Stimulated activated effector memory CD8-positive, alpha-beta T cell treated with anti-CD3 and anti-CD28 coated beads, Interleukin-12 subunit alpha, Interleukin-12 subunit beta, amount 100 ng/mL, for 72 hours (primary cell): ENCODE measurements at regions not wholly inside any gene's neighbourhood (a gene's known extent, or its start where the extent isn't known, plus 50 kb on each side); places are given as distances from the start of the nearest gene placed in this dataset.

Experiments used
- ATAC-seq: fragments of 150-1000 bp; cut with Tn5 transposase; 2 replicates; pipeline ENCODE4 v1.10.0; 2021
- DNase-seq, 2 donors: peaks; one replicate each; pipeline ENCODE4 v3.0.0; 2021 to 2022; ENCODE audit warnings: low spot score in 2 of 2
- H3K27ac Mint-ChIP-seq: one replicate; pipeline ENCODE4 v1.8.0; 2022; ENCODE audit warnings: mild to moderate bottlenecking, mixed read lengths
- H3K36me3 Mint-ChIP-seq: one replicate; pipeline ENCODE4 v1.8.0; 2022; ENCODE audit warnings: mild to moderate bottlenecking, mixed read lengths
- H3K4me1 Mint-ChIP-seq: one replicate; pipeline ENCODE4 v1.8.0; 2022; ENCODE audit warnings: mixed read lengths
- H3K4me3 Mint-ChIP-seq: one replicate; pipeline ENCODE4 v1.8.0; 2022; ENCODE audit warnings: mild to moderate bottlenecking, mixed read lengths
- H3K9me3 Mint-ChIP-seq: one replicate; pipeline ENCODE4 v1.8.0; 2022; ENCODE audit warnings: mixed read lengths

GRCh38 chr5:173535166-173535975, 81.1 kb downstream of the BOD1 start:
- no peaks in the 10 kb centered on the region for H3K36me3 Mint-ChIP-seq
- H3K9me3 Mint-ChIP-seq: no peaks in the 10 kb centered on the region
- ATAC-seq: no peak
- H3K27ac Mint-ChIP-seq: no peak overlapping the region
- H3K4me1 Mint-ChIP-seq: no peaks in the 10 kb centered on the region
- no peak for DNase-seq
- no peak overlapping the region for H3K4me3 Mint-ChIP-seq

GRCh38 chr5:173534664-173535063, 81.8 kb downstream of the BOD1 start:
- Mint-ChIP-seq H3K4me3 (no peak overlapping the region), H3K36me3 (no peaks in the 10 kb centered on the region), H3K9me3 (no peaks in the 10 kb centered on the region), H3K4me1 (no peaks in the 10 kb centered on the region), H3K27ac (no peak overlapping the region)
- DNase-seq (no peak), ATAC-seq (no peak)

DNA sequence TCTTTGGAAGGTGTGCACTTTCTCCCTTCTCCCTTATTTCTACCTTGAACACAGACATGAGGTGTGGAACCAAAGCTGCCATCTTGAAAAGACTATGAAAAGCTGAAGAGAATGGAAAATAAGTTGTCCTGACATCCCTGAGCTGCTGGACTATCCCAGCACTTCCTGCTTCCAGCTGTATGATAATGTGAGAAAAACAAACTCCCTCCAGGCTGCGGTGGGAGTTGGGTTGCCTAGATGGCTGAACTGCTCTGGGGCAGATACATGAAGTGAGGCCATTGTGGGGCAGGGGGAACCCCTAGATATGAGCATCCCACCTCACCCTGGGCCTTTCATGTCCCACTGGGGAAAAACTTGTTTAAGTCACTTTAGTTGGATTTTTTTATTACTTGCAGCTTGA, 82.4 kb downstream of the BOD1 start:
- Mint-ChIP-seq H3K27ac (no peak overlapping the region), H3K9me3 (no peaks in the 10 kb centered on the region), H3K4me1 (no peaks in the 10 kb centered on the region), H3K36me3 (no peaks in the 10 kb centered on the region), H3K4me3 (no peak overlapping the region)
- ATAC-seq: no peak
- no peak for DNase-seq

- DNase-seq: no peak
- Mint-ChIP-seq H3K27ac (no peak overlapping the region), H3K9me3 (no peaks in the 10 kb centered on the region), H3K4me3 (no peak overlapping the region), H3K36me3 (no peaks in the 10 kb centered on the region), H3K4me1 (no peaks in the 10 kb centered on the region)
- ATAC-seq: no peak
These were observed 83.7 kb downstream of the BOD1 start for GRCh38 chr5:173532689-173533250.

DNA sequence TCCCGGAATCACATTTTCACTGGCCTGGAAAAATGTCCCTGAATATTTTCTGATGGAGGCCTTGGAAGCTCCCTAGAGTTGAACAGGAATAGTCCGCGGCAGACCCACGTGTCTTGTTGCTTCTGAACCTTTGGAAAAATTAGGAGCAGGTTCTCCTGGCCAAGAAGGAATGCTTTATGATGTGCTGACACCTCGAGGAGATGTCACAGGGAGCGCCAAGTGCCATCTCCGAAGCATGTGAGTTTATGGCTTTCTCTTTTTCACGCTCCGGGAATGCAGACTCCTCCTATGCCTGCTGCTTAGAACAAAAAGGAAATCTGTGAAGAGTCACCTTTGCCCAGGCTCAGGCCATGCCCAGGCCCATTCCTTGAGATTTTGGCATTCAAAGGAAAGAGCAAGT, 84.6 kb downstream of the BOD1 start:
- DNase-seq (no peak), ATAC-seq (no peak)
- Mint-ChIP-seq H3K4me1 (no peaks in the 10 kb centered on the region), H3K27ac (no peak overlapping the region), H3K4me3 (no peak overlapping the region), H3K36me3 (no peaks in the 10 kb centered on the region), H3K9me3 (no peaks in the 10 kb centered on the region)

DNA sequence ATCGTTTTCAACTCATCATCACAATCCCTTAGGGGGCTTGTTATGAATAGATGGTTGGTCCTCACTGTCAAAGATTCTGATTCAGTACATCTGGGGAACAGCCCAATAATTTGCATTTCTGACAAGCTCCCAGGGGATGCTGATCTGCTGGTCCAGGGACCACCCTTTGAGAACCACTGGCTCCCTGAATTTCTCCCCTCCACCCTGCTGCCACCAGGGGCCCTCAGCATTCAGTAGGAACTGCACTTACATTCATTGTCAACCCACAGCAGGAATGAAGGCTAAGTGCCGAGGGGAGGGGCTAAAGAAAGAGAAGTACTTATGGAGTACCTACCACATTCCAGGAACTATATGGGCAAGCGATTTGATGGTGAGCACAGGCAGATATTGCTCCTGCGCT, 85.9 kb downstream of the BOD1 start:
- peak in 1 of 2 donors; percentile 6 for DNase-seq
- no peaks in the 10 kb centered on the region for H3K9me3 Mint-ChIP-seq
- H3K36me3 Mint-ChIP-seq: no peaks in the 10 kb centered on the region
- no peaks in the 10 kb centered on the region for H3K4me1 Mint-ChIP-seq
- no peak overlapping the region for H3K27ac Mint-ChIP-seq
- H3K4me3 Mint-ChIP-seq: no peak overlapping the region
- no peak for ATAC-seq

- H3K36me3 Mint-ChIP-seq: no peaks in the 10 kb centered on the region
- H3K4me3 Mint-ChIP-seq: no peak overlapping the region
- H3K27ac Mint-ChIP-seq: no peak overlapping the region
- DNase-seq: peak in 1 of 2 donors; percentile 2
- H3K9me3 Mint-ChIP-seq: no peaks in the 10 kb centered on the region
- H3K4me1 Mint-ChIP-seq: no peaks in the 10 kb centered on the region
- no peak for ATAC-seq
These were observed 86.6 kb downstream of the BOD1 start for GRCh38 chr5:173529861-173530260.

DNA sequence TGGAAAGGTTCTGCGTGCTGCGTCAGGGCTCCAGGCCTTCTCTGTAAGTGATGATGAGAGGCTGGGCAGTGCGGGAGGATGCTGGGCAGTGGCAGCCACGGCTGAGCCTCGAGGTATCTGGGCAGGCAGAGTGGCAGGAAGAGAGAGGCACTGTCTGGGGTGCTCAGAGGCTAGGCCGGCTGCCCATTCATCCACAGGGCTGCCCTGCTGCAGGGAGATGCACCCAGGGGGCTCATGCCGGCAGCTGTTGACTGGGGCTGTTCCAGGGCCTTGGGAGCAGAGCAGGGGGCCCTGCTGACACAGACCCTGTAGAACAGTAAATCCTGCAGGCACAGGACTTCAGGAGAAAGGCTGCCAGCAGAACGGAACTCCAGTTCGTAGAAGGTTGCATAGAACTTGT, 88.8 kb downstream of the BOD1 start:
- ATAC-seq (peak; percentile 29), DNase-seq (peak in 1 of 2 donors; percentile 30)
- H3K9me3 Mint-ChIP-seq: no peaks in the 10 kb centered on the region
- no peak overlapping the region for H3K4me3 Mint-ChIP-seq
- no peak overlapping the region for H3K27ac Mint-ChIP-seq
- H3K36me3 Mint-ChIP-seq: no peaks in the 10 kb centered on the region
- no peaks in the 10 kb centered on the region for H3K4me1 Mint-ChIP-seq

GRCh38 chr5:173524136-173524535, 92.3 kb downstream of the BOD1 start:
- no peaks in the 10 kb centered on the region for H3K4me1 Mint-ChIP-seq
- H3K27ac Mint-ChIP-seq: no peak overlapping the region
- ATAC-seq (no peak), DNase-seq (no peak)
- H3K36me3 Mint-ChIP-seq: no peaks in the 10 kb centered on the region
- peaks cover 5% of the 10 kb centered on the region for H3K9me3 Mint-ChIP-seq
- no peak overlapping the region for H3K4me3 Mint-ChIP-seq

DNA sequence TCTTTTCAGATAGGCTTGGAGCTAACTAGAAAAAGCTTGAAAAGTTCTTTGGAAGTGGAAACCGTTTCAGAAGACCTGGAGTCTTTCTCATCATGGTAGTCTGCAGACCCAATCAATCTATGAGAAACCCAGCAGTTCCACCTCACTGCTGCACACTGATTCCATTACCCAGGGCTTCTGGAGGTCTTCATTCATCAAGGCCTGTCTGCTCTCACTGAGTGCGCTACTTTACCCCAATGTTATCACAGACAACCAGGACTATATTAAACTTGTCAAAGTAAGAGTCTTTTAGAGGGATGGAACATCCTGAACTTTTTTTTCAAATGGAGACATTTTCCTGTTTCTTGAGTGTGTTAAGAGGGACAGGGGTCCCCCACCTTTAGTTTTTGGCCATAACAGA, 93.1 kb downstream of the BOD1 start:
- peak in 1 of 2 donors; percentile 3 for DNase-seq
- H3K9me3 Mint-ChIP-seq: peaks cover 5% of the 10 kb centered on the region
- H3K36me3 Mint-ChIP-seq: no peaks in the 10 kb centered on the region
- no peaks in the 10 kb centered on the region for H3K4me1 Mint-ChIP-seq
- no peak overlapping the region for H3K4me3 Mint-ChIP-seq
- no peak for ATAC-seq
- no peak overlapping the region for H3K27ac Mint-ChIP-seq

GRCh38 chr5:173522518-173522917, 93.9 kb downstream of the BOD1 start:
- Mint-ChIP-seq H3K4me3 (no peak overlapping the region), H3K4me1 (no peaks in the 10 kb centered on the region), H3K27ac (no peak overlapping the region), H3K9me3 (peaks cover 5% of the 10 kb centered on the region), H3K36me3 (no peaks in the 10 kb centered on the region)
- no peak for DNase-seq
- ATAC-seq: no peak

DNA sequence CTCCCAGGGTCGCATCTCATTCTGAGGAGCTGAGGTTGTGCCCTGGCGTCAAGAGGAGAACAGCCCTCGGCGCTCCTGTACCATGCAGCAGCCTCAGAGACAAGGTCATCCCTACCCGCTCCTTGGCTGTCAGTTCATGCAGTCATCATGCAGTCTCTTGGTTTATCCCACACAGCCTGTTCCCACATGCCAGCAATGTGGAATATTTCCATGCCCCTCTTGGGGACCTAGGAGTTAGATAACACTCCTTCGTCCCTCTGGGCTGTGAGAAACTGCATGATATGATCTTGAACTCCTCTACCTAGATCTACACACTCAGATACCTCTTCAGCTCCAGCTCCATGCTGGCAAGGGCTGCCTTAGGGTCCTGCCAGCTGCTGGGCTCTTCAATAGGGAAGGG, 97.6 kb downstream of the BOD1 start:
- no peak for ATAC-seq
- H3K36me3 Mint-ChIP-seq: no peaks in the 10 kb centered on the region
- peak in 1 of 2 donors; percentile 25 for DNase-seq
- H3K27ac Mint-ChIP-seq: no peak overlapping the region
- peaks cover 5% of the 10 kb centered on the region for H3K9me3 Mint-ChIP-seq
- no peak overlapping the region for H3K4me3 Mint-ChIP-seq
- no peaks in the 10 kb centered on the region for H3K4me1 Mint-ChIP-seq

DNA sequence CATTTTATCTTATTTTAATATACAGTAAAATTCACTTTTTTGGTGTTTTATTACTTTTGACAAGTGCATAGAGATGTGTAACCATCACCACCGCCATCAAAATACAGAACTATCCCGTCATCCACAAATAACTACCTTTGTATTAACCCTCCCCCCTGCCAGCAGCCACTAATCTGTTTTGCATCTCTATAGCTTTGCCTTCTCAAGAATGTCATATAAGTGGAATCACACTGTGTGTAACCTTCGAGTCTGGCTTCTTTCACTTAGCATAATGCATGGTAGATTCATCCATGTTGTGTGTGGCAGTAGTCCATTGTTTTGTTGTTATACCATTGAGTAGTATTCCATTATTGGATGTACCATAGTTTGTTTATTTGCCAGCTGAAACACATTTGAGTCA, 98.8 kb downstream of the BOD1 start:
- Mint-ChIP-seq H3K9me3 (peaks cover 7% of the 10 kb centered on the region), H3K4me3 (no peak overlapping the region), H3K27ac (no peak overlapping the region), H3K4me1 (no peaks in the 10 kb centered on the region), H3K36me3 (no peaks in the 10 kb centered on the region)
- DNase-seq: peak in 1 of 2 donors; percentile 2
- no peak for ATAC-seq

GRCh38 chr5:173515526-173515925, 100.9 kb downstream of the BOD1 start:
- DNase-seq (no peak), ATAC-seq (no peak)
- H3K36me3 Mint-ChIP-seq: no peaks in the 10 kb centered on the region
- H3K4me3 Mint-ChIP-seq: no peak overlapping the region
- H3K4me1 Mint-ChIP-seq: no peaks in the 10 kb centered on the region
- no peak overlapping the region for H3K27ac Mint-ChIP-seq
- peaks cover 6% of the 10 kb centered on the region for H3K9me3 Mint-ChIP-seq

DNA sequence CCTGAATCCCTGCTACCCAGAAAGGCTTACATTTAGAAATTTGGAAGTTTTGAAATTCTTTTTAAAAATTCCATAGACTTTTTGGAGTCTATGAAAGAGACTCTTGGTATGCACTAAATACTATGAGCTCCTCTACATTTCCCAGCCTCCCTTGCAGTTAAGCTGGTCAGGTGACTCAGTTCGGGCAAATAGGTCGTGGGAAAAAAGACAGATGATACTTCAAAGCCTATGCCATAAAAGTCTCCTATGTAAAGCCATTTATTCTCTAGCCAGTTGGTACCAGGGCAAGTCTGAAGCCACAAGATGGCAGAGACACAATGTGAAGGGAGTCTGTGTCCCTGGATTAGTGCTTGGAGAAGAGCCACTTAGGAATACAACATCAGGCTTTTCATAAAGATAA, 101.8 kb downstream of the BOD1 start:
- H3K36me3 Mint-ChIP-seq: no peaks in the 10 kb centered on the region
- H3K4me3 Mint-ChIP-seq: no peak overlapping the region
- no peak for ATAC-seq
- no peak overlapping the region for H3K27ac Mint-ChIP-seq
- peaks cover 3% of the 10 kb centered on the region for H3K9me3 Mint-ChIP-seq
- no peak for DNase-seq
- H3K4me1 Mint-ChIP-seq: no peaks in the 10 kb centered on the region

- Mint-ChIP-seq H3K27ac (no peak overlapping the region), H3K36me3 (no peaks in the 10 kb centered on the region), H3K9me3 (peaks cover 3% of the 10 kb centered on the region), H3K4me1 (no peaks in the 10 kb centered on the region), H3K4me3 (no peak overlapping the region)
- no peak for DNase-seq
- ATAC-seq: no peak
These were observed 102.9 kb downstream of the BOD1 start for GRCh38 chr5:173513521-173513991.
